B cell (primary cell): ENCODE measurements at regions not wholly inside any gene's neighbourhood (a gene's known extent, or its start where the extent isn't known, plus 50 kb on each side); places are given as distances from the start of the nearest gene placed in this dataset.

ENCODE experiments used
- EZH2 ChIP-seq: IDR thresholded peaks from 2 replicates; pipeline ENCODE4 v1.6.1; 2012; ENCODE audit warnings: borderline replicate concordance, low read depth, mild to moderate bottlenecking, moderate library complexity, low read length; ENCODE audit not compliant: insufficient read depth, poor library complexity, severe bottlenecking
- TF ChIP-seq, protein P1 (sequence below): fragments of 200-600 bp; IDR thresholded peaks from one replicate; pipeline ENCODE4 v1.8.0; 2022; ENCODE audit warnings: antibody characterized with exemption, mild to moderate bottlenecking

DNA sequence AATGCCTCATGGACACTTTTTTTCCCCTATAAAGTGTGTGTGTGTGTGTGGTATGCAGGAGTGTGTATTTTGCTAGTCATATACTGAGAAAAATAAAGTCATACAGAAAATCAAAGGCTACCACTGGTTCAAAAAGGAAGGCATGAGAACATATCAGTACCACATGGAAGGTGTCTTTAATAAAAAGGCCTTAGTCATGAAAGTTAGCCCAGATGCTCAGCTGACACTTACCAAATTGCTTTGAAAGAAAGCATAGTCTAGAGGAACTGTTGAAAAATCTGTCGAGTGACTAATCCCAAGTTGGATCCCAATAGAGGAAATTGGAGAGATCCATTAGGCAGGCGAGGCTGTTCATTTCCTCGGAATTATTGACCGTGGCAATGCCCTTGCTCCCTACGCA, 432.9 kb upstream of the CFAP20DC start:
- TF ChIP-seq, protein P1, sequence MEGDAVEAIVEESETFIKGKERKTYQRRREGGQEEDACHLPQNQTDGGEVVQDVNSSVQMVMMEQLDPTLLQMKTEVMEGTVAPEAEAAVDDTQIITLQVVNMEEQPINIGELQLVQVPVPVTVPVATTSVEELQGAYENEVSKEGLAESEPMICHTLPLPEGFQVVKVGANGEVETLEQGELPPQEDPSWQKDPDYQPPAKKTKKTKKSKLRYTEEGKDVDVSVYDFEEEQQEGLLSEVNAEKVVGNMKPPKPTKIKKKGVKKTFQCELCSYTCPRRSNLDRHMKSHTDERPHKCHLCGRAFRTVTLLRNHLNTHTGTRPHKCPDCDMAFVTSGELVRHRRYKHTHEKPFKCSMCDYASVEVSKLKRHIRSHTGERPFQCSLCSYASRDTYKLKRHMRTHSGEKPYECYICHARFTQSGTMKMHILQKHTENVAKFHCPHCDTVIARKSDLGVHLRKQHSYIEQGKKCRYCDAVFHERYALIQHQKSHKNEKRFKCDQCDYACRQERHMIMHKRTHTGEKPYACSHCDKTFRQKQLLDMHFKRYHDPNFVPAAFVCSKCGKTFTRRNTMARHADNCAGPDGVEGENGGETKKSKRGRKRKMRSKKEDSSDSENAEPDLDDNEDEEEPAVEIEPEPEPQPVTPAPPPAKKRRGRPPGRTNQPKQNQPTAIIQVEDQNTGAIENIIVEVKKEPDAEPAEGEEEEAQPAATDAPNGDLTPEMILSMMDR = no peak
- no peak for TF ChIP-seq EZH2
